Stromal cell of bone marrow (primary cell): ENCODE measurements at regions not wholly inside any gene's neighbourhood (a gene's known extent, or its start where the extent isn't known, plus 50 kb on each side); places are given as distances from the start of the nearest gene placed in this dataset.

ENCODE experiments used
- DNase-seq: peaks from one replicate; pipeline ENCODE4 v3.0.0-alpha.2; 2012; ENCODE audit warnings: low read depth

DNA sequence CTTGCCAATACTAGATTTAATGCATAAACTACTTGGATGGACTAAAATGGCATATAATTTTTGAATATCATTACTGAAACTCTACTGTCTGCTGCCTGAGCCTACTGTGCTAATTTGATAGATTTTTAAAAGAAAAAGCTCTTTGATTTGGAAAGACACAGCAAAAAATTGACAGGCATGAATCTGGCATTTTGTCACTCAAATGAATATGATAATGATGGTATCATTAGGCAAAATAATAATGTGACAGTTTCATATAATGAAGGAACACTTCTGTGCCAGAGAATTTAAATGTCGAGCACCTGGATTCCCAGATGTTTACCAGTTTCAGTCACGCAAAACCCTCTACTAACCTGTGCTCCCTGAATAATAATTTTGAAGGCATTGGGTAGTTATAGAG, 60.0 kb upstream of the SLC13A1 start:
- DNase-seq = no peak
